ENCODE measurements at regions not wholly inside any gene's neighbourhood (a gene's known extent, or its start where the extent isn't known, plus 50 kb on each side); places are given as distances from the start of the nearest gene placed in this dataset.

DNA sequence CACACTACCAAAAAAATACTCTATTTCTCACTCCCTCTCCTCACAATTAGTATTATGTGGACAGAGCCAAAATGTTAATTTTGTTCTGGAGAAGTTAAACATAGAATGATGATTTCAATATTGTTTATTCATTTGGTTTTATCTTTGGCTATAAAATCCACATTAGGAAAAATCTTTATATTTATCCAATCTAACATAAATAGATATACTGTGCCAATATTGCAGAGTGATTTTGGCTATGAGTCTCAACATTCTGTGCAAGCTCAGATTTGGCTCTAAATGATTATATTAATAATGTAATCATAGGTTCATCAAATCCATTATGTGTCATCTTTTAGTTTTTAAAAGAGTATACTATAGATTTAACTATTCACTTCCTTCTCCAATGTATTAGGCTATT, 667.5 kb upstream of the CHORDC1 start:
- DNase-seq (ENCODE audit: low read depth), result no peak

DNA sequence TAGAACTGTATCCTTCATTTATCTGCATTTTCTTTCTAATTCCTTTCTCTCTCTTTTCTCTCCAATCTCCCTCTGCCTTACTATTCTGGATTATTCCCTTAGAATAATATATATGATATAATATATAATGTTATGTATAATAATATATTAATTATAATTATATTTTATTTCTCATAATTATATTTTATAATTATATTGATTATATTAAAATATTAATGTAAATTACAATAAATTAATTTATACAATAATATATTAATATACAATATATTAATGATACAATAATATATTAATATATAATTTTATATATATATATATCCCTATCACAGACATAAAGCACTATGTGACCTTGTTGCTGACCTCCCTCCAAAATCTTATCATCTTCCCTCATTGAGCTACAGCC, 661.3 kb upstream of the CHORDC1 start:
- DNase-seq (ENCODE audit: low read depth), result no peak

- DNase-seq (ENCODE audit: low read depth), result no peak
Observed at GRCh38 chr11:90874986-90875385, 652.1 kb upstream of the CHORDC1 start.

DNA sequence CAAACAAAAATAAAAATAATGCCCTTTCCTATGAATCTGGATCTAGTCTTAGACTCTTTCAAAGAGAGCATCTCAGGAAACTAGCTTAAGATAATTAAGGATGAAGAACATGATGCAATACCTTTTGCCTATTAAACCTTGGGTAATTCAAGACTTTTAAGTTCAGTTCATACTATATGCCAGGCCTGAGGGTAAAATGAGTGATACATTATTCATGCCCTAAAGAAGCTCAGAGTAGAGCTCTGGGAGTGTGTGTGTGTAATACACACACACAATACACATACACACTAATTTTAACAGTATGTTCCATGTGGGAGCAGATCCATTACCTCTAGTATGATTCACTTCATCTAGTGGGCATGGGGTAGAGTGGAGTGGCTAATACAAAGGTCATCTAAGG, 651.4 kb upstream of the CHORDC1 start:
- no peak for DNase-seq (ENCODE audit: low read depth)

DNA sequence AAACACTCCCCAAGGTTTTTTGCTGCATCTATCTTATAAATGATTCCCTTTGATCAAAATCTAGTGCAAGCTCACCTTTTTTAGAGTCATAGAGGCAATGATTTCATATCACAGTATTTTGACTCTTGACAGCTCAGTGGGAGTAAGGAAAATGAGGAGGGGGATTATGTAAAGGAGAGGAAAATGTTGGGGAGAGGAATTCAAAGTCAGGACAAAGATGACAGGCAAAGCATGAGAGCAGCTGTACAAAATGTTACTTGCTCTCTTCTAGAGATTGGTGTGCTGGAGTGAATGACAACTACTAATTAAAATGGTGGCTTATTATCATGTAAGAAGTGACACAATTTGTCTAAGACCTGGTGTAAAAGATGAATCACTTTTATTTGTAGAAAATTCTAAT, 644.6 kb upstream of the CHORDC1 start:
- no peak for DNase-seq (ENCODE audit: low read depth)

GRCh38 chr11:90856790-90857189, 633.9 kb upstream of the CHORDC1 start:
- no peak for DNase-seq (ENCODE audit: low read depth)

GRCh38 chr11:90855531-90855930, 632.7 kb upstream of the CHORDC1 start:
- DNase-seq (ENCODE audit: low read depth), result no peak

GRCh38 chr11:90851196-90851595, 628.3 kb upstream of the CHORDC1 start:
- DNase-seq (ENCODE audit: low read depth), result no peak

DNA sequence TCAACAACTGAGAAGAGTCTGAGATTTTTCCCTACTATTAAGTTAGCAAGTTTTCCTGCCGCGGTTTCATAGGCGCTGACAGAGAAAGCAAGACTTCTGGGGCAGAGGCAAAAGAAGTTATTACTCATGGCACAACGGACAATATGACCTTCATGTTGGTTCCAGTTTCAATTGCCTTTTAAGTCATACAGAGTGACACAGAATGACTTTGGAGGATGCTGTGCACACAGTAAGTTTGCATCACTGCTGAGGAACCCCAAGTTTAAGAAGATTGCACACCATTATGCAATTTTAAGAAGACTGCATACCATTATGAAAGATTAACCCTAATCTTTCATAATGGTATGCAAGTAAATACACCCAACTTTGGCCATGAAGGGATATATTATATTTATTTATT, 626.5 kb upstream of the CHORDC1 start:
- no peak for DNase-seq (ENCODE audit: low read depth)

DNA sequence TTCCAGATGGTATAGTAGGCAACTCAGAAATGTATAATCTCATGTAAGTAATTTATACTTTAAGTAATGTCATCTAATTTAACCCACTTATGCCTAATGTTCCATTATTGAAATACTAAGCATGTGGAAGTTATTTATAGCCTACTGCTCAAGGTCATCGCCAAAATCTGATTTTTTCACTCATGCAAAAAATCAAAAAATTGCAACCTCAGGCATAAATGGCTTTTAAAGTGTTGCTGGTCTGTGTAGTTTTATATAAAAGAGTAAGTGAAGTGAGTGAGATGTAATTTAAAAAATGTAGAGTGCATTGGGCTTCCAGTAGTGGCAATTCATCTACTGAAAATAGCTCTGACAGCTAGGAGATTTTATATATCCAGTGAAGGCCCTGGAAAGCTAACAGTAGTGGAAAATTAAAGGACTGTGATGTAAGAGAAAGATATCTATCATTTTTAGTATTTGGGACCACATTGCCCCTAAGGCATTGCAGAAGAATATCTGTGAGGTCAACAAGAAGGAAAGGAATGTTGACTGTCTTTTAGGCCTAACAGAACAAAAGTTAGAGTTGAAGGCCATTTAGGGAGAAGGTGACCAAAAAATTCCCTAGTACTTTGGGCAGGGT, 624.5 kb upstream of the CHORDC1 start:
- DNase-seq (ENCODE audit: low read depth), result no peak

GRCh38 chr11:90846628-90847027, 623.8 kb upstream of the CHORDC1 start:
- no peak for DNase-seq (ENCODE audit: low read depth)

GRCh38 chr11:90845799-90846198, 623.0 kb upstream of the CHORDC1 start:
- no peak for DNase-seq (ENCODE audit: low read depth)

GRCh38 chr11:90845126-90845525, 622.3 kb upstream of the CHORDC1 start:
- DNase-seq (ENCODE audit: low read depth), result no peak

- no peak for DNase-seq (ENCODE audit: low read depth)
Observed at GRCh38 chr11:90844041-90844440, 621.2 kb upstream of the CHORDC1 start.

DNA sequence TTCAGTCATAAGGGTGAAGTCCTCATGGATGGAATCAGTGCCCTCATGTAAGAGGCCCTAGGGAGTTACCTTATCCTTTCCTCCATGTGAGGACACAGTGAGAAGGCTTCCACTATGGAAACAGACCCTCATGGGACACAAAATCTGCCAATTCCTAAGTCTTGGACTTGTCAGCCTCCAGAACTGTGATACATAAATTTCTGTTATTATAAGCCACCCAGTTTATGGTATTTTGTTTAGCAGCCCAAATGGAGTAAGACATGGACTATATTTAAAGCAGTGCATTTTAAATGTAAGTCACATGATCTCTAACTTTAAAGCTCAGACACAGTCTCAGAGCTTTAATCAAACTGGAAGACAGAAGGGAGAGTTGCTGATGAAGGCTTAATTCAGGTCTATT, 619.8 kb upstream of the CHORDC1 start:
- no peak for DNase-seq (ENCODE audit: low read depth)

DNA sequence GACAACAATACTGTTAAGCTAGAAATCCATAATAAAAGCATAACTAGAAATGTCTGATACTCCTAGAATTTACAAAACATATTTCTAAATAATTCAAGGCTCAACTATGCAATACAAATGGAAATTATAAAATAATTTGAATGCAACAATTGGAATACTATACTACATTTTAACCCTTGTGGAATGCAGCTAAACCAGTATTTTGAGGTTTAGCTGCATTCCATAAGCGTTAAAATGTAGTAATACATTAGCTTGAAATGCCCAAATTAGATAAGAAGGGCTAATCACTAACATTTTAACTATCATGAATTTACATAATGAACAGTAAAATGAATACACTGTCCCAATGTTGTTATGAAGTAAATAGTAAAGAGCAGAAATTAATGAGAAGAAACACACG, 617.2 kb upstream of the CHORDC1 start:
- DNase-seq (ENCODE audit: low read depth), result no peak

DNA sequence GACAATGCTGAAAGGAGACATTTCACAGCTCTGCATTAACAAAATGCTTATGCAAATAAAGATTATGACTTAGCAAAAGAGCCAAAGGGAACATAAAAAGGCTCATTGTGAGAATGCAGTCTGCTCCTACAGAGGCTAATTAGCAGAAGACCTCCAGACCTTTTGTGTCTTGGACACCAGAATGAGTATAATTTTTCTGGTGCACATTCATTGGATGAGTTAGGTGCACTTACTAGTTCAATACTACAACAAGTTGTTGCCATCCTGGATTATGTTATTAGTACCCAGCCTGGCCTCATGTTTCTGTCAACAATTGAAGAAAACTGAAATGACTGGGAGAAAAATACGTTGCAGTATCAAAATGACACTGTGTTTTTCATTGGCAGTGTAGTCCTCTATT, 613.2 kb upstream of the CHORDC1 start:
- no peak for DNase-seq (ENCODE audit: low read depth)

GRCh38 chr11:90823446-90823845, 600.6 kb upstream of the CHORDC1 start:
- DNase-seq (ENCODE audit: low read depth), result no peak

DNA sequence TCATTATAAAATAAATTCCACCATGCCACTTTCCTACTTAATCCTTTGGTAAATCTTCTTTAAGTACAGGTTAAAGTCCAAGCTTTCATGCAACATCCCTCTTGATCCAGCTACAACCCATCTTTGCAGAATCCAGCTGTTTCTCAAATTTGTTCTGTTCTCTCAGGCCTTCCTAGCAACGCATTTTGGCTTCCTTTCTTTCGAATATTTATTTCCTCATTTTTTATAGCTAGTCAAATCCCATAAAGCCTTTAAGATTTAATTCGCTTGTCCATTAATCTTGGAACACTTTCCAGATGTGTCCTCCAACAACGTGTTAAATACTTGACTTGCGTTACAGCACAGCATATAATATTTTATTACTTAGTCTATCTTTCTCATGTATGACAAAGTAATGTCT, 600.1 kb upstream of the CHORDC1 start:
- no peak for DNase-seq (ENCODE audit: low read depth)

- no peak for DNase-seq (ENCODE audit: low read depth)
Observed at GRCh38 chr11:90818196-90818745, 595.4 kb upstream of the CHORDC1 start.

DNA sequence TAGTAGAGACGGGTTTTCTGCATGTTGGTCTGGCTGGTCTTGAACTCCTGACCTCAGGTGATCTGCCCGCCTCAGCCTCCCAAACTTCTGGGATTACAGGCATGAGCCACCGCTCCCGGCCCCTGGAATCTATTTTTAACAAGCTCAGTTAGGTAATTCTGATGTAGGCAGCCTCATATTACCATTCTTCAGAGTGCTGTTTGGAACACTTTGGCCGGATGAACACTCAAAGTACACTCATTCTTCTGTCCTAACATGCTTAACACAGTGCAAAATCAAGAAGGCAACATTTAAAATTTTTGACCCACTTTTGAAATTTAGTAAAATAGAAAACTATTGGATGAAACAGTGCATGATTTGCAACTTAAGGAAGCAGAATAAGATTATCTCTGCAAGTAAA, 586.7 kb upstream of the CHORDC1 start:
- no peak for DNase-seq (ENCODE audit: low read depth)

DNA sequence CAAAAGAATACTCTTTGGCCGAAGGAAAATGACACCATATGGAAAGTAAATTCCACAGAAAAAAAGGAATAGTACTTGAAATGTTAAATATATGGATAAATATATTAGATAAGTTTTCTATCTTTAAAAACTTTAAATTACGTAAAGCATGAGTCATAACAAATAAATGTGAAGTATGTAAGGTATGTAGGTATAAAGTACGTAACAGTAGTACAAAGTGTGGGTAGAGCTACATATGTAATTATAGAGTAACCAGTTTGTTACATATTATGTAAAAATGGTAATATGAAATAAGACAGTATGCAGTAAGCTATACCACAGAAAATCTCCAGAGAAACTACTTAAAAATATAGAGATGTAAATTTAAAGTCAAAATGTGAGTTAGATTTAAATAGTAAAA, 582.3 kb upstream of the CHORDC1 start:
- DNase-seq (ENCODE audit: low read depth), result no peak

DNA sequence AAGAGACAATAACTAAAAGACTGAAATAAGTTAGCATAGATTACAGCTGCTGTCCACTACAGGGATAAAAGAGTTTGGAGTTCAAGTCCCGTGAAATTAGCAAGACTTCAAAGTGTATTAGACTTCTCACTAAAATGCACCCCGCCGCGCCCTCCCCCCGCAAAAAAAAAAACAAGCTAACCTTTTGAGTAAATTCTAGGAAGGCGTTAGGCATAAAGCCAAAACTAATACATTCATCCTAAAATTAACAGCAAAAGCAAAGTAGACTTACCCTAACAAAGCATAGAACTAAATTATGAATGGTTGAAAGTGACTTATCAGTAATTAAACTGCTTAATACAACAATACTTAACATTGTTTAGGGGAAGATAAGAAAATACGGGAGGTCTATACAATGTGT, 581.0 kb upstream of the CHORDC1 start:
- no peak for DNase-seq (ENCODE audit: low read depth)

DNA sequence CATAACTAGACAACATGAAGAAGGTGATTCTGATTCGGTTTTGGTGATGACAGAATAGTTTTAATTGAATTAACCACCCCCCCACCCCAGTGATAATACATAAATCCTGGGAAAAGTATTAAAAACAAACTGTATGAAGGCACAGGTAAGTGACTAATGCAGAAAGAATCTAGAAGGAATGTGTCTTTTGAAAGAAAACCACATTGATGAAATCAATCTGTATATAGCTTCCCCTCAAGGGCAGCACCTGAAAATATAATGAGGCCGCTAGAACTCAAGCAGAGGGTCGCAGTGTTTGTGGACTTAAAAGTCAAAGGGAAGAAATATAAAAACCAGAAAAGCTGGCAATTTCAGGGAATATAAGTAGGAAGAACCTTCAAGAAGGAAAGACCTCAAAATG, 580.5 kb upstream of the CHORDC1 start:
- no peak for DNase-seq (ENCODE audit: low read depth)

Data from myocyte (in vitro differentiated cells).